GM12892 (cell line): ENCODE measurements at regions not wholly inside any gene's neighbourhood (a gene's known extent, or its start where the extent isn't known, plus 50 kb on each side); places are given as distances from the start of the nearest gene placed in this dataset.

Experiments used
- DNase-seq: peaks from one replicate; pipeline ENCODE4 v3.0.0; 2011; ENCODE audit not compliant: insufficient read length
- FAIRE-seq: peaks from 2 replicates; lab custom pipeline; 2011; peaks lifted over from hg19 to GRCh38; lab: Jason Lieb, UNC
- POLR2A ChIP-seq: IDR thresholded peaks from 2 replicates; pipeline ENCODE4 v1.6.1; 2011; ENCODE audit warnings: low read depth, low read length, control low read depth
- POLR2AphosphoS5 ChIP-seq: IDR thresholded peaks from 2 replicates; pipeline ENCODE4 v1.6.1; 2011; ENCODE audit warnings: low read depth, low read length, control low read depth
- TAF1 ChIP-seq: IDR thresholded peaks from 2 replicates; pipeline ENCODE4 v1.6.1; 2011; ENCODE audit warnings: low read depth, mild to moderate bottlenecking, control low read depth, low read length, borderline replicate concordance

GRCh38 chr9:11805969-11806368, 887.2 kb upstream of the TYRP1 start:
- FAIRE-seq (no peak), DNase-seq (no peak)
- TF ChIP-seq POLR2A: no peak
- no peak for TF ChIP-seq POLR2AphosphoS5
- TF ChIP-seq TAF1: no peak

- no peak for TF ChIP-seq TAF1
- no peak for TF ChIP-seq POLR2AphosphoS5
- TF ChIP-seq POLR2A: no peak
- FAIRE-seq (no peak), DNase-seq (no peak)
Measured at GRCh38 chr9:11821306-11821975, 871.7 kb upstream of the TYRP1 start.

- no peak for FAIRE-seq
- TF ChIP-seq POLR2AphosphoS5: no peak
- TF ChIP-seq TAF1: no peak
Measured at GRCh38 chr9:11828201-11828600, 865.0 kb upstream of the TYRP1 start.

GRCh38 chr9:11833056-11833455, 860.1 kb upstream of the TYRP1 start:
- TF ChIP-seq POLR2A: no peak
- no peak for TF ChIP-seq TAF1
- no peak for TF ChIP-seq POLR2AphosphoS5
- FAIRE-seq: no peak
- DNase-seq: no peak

More at GRCh38 chr9:11828201-11828600, 865.0 kb upstream of the TYRP1 start:
- DNase-seq: no peak

GRCh38 chr9:11868795-11869194, 824.4 kb upstream of the TYRP1 start:
- TF ChIP-seq POLR2A (no peak), TAF1 (no peak), POLR2AphosphoS5 (no peak)
- DNase-seq (no peak), FAIRE-seq (no peak)

- no peak for TF ChIP-seq POLR2AphosphoS5
- no peak for TF ChIP-seq POLR2A
- no peak for TF ChIP-seq TAF1
- DNase-seq: no peak
- FAIRE-seq: no peak
Measured at GRCh38 chr9:11871852-11872251, 821.3 kb upstream of the TYRP1 start.

GRCh38 chr9:11872471-11872870, 820.7 kb upstream of the TYRP1 start:
- TF ChIP-seq TAF1 (no peak), POLR2A (no peak), POLR2AphosphoS5 (no peak)
- DNase-seq (no peak), FAIRE-seq (no peak)

- FAIRE-seq (no peak), DNase-seq (no peak)
- no peak for TF ChIP-seq TAF1
- TF ChIP-seq POLR2AphosphoS5: no peak
- no peak for TF ChIP-seq POLR2A
Measured at GRCh38 chr9:11874414-11874813, 818.8 kb upstream of the TYRP1 start.

GRCh38 chr9:11892401-11892800, 800.8 kb upstream of the TYRP1 start:
- no peak for DNase-seq
- no peak for TF ChIP-seq POLR2A
- no peak for TF ChIP-seq POLR2AphosphoS5
- no peak for TF ChIP-seq TAF1
- no peak for FAIRE-seq

- DNase-seq (no peak), FAIRE-seq (no peak)
- no peak for TF ChIP-seq TAF1
- TF ChIP-seq POLR2AphosphoS5: no peak
- no peak for TF ChIP-seq POLR2A
Measured at GRCh38 chr9:11893331-11893730, 799.9 kb upstream of the TYRP1 start.

GRCh38 chr9:11894136-11894535, 799.0 kb upstream of the TYRP1 start:
- DNase-seq (no peak), FAIRE-seq (no peak)
- TF ChIP-seq TAF1 (no peak), POLR2AphosphoS5 (no peak), POLR2A (no peak)

- no peak for FAIRE-seq
- no peak for TF ChIP-seq TAF1
- TF ChIP-seq POLR2AphosphoS5: no peak
- TF ChIP-seq POLR2A: no peak
- no peak for DNase-seq
Measured at GRCh38 chr9:11902610-11903009, 790.6 kb upstream of the TYRP1 start.
